ENCODE measurements at regions not wholly inside any gene's neighbourhood (a gene's known extent, or its start where the extent isn't known, plus 50 kb on each side); places are given as distances from the start of the nearest gene placed in this dataset.
"Not testable (repeated sequence)": the region's sequence is repeated elsewhere in the genome, so short reads cannot be mapped to it uniquely, and the experiment has no call there.

DNA sequence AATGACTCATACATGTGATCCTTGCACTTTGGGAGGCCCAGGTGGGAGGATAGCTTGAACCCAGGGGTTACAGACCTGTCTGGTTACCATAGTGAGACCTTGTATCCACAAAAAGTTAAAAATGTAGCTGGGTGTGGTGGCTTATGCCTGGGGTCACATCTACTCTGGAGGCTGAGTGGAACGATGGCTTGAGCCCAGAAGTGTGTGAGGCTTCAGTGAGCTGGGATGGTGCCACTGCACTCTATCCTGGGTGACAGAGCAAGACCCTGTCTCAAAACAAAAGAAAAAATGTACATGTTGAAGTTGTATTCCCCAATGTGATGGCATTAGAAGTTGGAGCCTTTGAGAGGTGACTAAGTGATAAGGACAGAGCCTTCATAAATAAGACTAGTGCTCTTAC lies 409.4 kb upstream of the PABPC4L start:
- DNase-seq: no peak

DNA sequence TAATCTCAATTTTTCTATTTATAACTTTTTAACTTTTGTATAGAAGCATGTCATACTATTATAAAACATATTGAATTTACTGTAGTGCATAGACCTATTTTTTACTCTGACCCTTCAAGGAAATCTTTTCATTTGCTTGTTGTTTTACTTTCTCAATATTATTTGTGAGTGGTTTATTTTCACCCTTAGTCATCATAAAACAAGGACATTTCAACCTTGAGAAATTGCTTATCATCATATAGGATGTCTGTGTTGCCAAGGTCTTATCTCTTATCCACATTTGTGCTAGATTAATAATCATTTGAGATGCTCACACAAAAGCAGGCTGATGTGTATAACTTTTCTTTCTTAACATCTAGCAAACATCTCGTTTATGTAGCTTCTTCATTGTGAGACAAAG lies 408.6 kb upstream of the PABPC4L start:
- no peak for DNase-seq

DNA sequence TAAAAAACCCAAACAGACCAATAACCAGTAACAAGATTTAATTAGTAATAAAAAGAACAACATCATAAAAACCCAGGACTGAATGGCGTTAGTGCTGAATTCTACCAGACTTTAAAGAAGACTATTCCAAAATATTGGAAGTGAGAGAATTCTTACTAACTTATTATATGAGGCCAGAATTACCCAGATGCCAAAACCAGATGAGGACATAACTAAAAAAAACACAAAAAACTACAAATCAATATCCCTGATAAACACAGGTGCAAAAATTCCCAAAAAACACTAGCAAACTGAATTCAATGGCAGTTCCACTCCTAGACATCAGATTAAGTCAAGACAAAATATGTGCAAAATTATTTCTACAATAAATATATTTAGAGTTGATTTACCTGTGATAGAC lies 400.1 kb upstream of the PABPC4L start:
- DNase-seq: no peak

DNA sequence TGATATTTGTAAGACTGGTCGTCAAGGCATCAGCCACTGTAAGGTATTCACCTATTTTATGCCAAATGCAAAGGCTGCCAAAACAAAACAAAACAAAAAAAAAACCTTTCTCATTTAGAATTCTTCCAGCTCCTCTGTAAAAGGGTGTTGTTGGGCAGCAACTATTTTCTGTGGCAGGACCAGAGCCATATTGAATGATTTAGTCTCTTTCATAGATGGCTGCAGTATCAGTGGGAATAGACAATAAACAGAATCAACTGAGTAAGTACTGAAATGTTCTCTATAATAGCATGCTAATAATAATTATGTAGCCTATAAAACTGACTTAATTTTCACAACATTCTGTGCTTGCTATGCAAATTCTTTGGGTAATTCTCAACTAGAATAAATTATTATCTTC lies 389.7 kb upstream of the PABPC4L start:
- no peak for DNase-seq

DNA sequence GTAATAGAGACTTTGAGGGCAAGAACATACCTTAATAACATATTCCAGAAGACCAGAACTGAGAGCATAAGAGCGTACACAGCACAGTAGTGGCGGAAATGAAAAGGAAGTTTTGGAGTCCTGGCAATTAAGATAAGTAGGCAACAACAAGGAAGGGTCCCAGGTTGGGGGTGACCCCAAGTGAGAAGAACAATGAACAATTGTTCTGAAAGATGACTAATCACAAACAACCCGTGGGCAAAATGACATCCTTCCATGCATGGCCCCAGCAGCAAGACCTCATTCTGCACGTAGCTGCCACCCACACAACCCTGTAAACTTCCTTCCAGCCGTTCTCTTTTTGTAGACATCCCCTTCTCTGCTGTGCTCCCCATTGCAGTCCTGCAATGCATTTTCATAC lies 384.4 kb upstream of the PABPC4L start:
- DNase-seq: no peak

DNA sequence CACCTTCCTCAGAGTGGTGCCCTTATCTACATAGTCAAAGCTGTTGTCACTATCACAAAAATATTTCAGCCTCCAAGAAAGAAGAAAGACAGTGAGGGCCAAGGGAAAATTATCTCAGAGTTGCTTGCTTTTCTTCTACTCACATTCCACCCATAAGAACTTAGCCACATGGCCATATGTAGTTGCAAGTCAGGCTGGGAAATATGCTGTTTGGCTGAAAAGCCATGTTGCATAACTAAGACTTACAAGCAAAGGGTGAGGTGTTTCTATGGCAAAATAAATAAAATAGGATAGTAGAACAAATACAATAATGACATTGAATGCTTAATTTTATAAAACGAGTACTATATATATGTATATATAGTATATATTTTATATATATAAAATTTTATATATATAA lies 365.9 kb upstream of the PABPC4L start:
- DNase-seq: no peak

DNA sequence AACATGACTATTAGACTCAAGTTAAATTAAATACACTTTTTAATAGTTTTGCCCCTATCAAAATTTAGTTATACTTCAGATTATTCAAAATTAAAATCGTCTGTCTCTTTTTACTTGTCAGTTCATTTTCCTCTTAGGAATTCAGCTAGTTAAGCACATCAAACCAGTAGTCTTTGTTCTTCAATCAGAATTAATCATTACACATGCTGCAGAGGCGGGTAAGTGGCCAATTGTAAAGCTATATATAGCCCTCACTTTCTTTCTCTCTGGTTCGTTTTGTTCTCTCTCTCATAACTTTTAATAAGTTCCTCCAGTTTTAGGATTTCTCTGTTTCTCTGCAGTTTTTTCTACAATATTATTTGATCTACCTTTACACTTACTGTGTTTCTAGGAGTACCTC lies 359.1 kb upstream of the PABPC4L start:
- no peak for DNase-seq

DNA sequence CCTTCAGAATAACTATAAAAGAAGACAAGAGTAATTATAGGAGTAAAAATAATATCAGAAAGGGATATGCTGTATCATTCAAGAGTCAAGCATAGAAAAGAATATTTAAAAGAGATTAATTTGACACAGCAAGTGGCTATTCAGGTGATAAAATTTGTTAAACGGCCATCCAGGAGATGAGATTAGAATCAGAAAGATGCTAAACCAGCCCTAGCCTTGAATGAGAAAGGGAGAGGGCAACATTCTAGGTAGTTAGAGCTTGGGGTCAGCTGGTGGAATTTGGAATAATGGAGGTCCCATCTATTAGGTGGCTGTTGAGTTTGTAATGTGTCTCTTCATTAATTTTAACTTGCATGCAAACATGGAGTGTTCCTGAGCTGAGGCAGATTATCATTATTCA lies 350.5 kb upstream of the PABPC4L start:
- no peak for DNase-seq

DNA sequence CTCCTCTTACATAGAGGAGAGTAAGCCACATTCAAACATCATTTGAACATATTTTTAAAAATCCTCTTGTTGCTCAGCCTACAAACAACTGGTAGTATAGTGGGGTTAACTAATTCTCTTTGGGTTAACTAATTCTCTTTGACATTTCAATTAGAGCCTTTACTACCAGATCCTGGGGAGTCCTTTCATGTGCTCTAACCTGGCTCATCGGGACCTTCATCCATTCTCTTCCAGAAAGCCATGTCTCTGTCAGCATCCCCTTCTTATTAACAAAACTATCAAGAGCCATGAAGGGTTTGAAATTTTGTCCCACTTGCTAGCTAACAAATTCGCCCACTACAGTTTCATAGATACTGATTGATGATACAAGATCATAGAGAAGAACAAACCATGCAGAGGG lies 349.8 kb upstream of the PABPC4L start:
- DNase-seq: no peak

DNA sequence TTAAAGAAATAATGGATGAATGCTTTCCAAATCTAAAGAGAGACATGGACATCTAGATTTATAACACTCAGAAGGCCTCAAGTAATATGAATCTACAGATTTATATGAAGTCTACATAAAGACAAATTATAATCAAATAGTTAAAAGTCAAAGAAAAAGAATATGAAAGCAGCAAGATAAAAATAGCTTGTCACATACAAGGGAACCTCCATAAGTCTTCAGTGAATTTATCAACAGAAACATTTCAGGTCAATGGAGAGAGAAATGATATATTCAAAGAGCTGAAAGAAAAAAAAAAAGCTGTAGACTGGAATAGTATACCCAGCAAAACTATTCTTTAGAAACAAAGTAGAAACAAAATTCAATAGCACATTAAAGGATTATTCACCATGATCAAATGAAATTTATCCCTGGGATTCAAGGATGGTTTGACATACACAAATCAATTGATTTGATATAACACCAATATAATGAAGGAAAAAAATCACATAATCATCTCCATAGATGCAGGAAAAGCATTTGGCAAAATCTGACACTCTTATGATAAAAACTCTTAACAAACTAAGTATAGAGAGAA lies 346.6 kb upstream of the PABPC4L start:
- DNase-seq: no peak

DNA sequence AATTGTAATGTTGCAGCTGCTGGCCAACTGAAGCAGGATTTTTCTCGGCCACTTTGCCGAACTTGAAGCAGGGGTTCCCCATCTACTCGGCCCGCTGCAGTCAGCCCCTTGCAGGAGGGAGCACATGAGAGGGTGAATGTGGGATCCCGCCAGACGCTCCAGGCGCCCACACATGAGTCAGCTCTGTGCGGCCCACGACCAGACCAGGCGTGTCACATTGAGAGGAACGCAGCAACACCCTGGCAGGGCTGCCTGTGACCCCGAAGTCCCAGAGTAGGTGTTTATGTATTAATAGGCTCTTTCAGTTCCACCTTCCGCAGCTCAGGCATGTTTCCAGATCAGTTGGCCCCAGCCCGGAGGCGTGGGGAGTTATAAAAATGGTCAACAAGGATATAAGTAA lies 344.7 kb upstream of the PABPC4L start:
- no peak for DNase-seq

DNA sequence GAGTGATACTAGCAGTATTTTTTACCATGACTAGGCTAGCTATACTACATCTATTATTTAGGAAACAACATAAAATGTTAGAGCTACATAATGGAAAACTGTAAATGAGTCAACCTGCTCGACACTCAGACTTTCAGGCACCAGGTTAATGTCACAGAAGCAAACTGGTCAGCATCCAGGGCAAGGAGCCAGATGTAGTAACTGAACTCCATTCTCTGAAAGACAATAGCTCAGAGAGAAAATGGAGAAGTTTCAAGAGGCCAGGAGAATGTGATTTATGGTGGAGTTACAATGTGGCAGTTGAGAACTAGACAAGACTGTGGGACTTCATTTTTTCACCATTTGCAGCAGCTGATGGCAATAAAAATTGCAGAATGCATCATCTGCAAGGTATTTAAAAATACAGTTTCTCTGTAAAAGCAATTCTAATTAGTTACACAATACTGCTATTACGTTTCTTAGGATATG lies 342.7 kb upstream of the PABPC4L start:
- peak; percentile 47 for DNase-seq

DNA sequence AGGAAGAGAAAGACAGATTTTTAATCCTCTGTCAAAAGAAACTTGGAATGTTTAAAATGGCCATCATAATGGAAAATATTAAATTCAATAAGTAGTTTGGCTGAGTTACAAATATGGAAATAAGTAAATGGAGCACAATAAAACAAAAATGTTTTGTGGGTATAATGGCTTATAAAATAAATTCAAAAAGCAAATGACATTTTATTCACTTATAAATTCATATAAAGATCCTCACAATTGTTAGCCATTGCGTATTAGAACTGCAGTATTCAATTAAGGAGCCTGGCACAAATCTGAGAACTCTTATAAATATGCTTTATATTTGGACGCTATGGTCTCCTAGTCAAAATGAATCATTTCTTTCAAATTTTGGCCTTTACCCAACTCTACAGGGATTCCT lies 339.0 kb upstream of the PABPC4L start:
- no peak for DNase-seq

DNA sequence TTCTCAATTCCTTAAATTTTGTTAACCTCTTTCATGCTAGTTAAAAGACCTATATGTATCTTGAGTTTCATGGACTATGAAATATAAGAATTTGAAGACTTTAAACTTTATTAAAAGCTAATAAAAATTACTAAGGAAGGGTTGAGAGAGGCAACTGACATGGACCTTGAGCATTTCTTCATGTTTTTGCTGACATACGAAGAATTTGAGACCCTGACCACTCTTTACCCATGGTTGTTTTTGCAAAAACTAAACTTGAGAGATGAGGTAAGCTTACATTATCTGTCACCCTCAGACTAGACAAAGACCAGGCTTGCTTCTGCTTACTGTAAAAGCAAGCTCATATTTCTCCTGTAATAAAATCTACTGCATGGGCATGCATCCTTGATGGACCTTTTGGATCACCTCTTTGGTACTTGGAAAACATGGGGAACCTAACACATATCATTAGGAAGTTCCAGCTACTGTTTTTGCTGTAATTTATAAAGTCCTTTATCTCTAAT lies 338.2 kb upstream of the PABPC4L start:
- peak; percentile 5 for DNase-seq

DNA sequence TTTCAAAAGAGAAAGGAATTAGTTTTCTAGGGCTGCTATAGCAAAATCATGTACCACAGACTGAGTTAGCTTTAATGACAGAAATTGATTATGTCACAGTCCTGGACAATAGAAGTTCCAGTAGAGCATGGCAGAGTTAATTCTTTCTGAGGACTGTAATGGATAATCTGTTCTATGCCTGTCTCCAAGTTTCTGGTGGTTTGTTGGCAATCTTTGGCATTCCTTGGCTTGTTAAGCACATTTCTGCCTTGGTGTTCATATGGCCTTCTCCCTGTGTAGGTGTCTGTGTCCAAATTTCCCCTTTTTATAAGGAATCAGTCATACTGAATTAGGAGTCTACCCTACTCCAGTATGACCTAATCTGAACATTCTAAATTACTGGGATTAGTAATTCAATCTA lies 336.1 kb upstream of the PABPC4L start:
- DNase-seq: no peak

DNA sequence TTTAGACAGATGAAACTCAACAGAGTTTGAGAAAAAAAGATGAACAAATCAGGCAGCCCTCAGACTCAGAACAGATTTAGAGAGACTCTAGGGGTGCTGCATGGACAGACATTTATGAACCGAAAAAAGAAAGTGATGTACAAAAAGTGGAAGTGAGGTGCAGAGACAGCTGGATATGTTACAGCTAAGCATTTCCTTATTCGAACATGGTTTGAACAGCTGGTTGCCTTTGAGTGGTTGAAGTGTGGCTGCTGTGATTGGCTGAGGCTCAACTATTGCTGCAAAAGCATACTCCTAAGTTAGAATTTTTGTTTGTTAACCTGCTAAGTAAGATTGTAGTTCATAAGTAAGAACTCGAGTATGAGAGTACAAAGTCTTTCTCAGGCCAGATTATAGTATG lies 331.5 kb upstream of the PABPC4L start:
- peak; percentile 12 for DNase-seq

DNA sequence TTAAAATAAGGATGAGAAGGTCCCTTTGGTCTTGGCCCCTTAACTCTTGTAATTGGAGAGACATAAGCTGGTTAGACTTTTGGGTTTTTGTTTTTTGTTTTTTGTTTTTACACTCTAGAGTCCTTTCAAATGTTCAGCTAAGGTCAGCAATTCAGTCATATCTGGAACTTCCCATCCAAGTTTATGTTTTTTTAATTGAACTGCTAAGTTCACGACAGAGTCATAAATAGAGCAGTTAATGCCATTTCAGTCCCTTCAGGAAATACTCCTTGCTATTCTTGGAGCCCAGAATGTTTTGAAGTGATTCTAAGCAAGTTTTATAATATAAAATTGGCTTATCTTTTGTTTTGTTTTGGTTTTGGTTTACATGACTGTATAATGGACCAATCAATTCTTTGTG lies 329.4 kb upstream of the PABPC4L start:
- no peak for DNase-seq

DNA sequence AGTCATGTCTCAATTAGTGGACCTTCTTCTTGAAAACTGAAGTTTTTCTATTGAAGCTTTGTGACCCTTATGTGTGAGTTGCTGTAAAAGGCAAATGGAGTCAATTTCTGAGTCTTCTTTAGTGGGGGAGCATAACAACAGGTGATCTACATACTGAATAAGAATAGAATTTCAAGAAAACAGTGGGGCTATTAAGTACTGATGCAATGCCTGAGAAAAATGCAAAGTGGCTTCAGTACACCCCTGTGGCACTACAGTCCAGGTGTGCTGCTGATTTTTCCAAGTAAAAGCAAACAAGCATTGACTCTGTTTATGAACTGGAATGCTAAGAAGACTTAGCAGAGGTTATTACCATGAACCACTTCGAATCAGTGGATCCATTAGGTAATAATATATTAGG lies 328.0 kb upstream of the PABPC4L start:
- DNase-seq: no peak

DNA sequence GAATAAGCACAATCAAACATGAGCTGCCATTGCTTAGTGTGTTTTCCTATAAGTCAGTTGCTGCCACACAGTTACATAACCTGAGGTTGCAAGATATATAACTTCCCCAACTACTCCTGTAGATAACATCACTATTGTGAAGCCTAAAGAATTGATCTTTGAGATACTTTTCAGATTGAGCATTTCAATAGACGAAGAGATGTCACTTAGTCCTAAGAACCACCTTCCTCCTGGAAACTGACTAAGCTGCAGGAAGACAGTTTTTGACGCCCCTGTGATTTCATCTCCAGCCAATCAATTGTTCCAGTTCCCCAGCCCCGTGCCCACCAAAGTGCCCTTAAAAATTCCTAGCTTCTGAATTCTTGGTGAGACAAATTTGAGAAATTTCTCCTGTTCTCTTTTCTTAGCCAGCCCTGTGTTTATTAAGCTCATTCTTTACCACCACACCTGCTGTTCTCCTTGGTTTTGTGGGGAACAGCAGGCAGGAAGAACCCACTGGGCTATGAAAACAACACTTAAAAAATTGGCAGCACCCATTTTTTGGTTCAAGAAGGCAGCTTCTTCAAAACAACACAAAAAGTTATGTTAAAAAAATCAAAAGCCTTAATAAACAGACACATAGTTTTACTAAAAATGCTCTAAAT lies 317.1 kb upstream of the PABPC4L start:
- no peak for DNase-seq

DNA sequence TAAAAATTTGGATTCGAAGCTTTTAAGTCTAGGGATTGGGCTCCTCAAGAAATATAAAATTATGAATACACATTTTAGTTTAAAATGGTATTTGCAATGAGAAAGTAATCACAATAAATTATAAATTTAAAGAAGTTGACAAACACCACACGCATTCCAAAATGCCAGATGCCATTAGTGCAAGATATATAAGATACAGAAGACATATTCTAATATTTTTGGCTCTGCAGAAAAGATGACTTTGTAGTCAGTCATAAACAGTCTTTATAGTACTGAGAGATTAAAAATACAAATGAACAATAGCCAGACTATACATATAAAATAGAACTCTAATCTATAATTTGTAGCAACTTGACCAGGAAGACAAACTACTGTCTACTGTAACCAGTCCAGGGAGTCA lies 309.0 kb upstream of the PABPC4L start:
- no peak for DNase-seq

DNA sequence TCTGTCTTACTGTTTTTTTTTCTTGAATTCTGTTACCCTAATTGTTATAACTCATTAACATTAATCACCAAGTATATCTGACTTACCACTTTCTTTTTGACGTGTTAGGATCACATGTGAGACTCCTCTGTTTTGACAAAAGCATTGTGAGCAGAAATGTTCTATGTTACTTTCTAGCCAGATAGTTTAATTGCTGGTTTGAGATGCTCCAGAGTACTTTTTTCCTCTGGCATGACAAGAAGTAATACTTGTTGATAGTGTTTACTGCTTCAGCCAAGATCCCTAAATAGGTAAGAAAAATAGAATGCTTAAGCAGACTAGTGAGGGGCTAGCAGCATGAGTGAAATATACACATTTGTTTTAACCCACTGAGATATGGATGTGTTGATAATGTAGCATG lies 303.9 kb upstream of the PABPC4L start:
- DNase-seq: no peak

DNA sequence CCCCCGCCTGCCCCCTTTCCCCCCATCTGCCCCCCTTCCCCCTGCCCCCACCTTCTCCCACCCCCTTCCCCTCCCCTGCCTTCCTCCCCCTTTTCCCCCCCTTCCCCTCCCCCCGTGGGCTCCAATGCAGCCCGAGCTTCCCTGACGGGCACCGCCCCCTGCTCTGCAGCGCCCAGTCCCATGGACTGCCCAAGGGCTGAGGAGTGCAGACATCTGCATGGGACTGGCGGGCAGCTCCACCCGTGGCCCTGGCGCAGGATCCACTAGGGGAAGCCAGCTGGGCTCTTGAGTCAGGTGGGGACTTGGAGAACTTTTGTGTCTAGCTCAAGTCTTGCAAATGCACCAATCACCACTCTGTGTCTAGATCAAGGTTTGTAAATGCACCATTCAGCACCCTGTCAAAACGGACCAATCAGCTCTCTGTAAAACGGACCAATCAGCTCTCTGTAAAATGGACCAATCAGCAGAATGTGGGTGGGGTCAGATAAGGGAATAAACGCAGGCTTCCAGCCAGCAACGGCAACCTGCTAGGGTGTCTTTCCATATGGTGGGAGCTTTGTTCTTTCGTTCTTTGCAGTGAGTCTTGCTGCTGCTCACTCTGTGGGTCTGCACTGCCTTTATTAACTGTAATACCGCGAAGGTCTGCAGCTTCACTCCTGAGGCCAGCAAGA lies 300.5 kb upstream of the PABPC4L start:
- no peak for DNase-seq

DNA sequence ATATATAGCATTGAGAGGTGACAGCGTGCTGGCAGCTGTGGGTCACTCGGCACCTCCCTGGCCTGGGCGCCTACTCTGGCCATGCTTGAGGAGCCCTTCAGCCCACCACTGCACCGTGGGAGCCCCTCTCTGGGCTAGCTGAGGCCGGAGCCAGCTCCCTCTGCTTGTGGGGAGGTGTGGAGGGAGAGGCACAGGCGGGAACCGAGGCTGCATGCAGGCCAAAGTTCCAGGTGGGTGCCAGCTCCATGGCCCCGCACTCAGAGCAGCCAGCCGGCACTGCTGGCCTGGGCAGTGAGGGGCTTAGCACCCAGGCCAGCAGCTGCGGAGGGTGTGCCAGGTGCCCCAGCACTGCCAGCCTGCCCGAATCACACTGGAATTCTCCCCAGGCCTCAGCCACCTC lies 299.9 kb upstream of the PABPC4L start:
- not testable (repeated sequence) for DNase-seq

DNA sequence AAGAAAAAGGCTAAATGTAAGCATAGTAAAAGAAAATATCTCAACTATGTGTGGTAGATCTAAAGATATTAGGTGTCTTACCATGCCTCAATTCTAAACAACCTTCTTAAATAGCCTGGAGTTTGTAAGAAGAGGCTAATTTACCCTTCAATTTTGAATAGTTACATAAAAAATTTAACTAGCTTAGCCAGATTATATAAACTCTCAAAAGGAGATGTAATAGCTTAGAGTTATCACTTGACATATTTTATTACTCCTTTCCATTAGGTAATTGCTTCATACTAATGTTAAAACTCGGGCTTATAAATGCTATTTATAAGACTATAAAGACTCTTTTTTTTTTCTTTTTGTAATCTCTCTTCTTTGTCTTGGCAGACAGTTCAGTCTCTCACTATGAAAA lies 297.5 kb upstream of the PABPC4L start:
- DNase-seq: no peak
